ENCODE measurements at regions not wholly inside any gene's neighbourhood (a gene's known extent, or its start where the extent isn't known, plus 50 kb on each side); places are given as distances from the start of the nearest gene placed in this dataset.
"Not testable (repeated sequence)": the region's sequence is repeated elsewhere in the genome, so short reads cannot be mapped to it uniquely, and the experiment has no call there.

- in situ Hi-C loops (cut with HindIII; ENCODE audit: low pct_ligation_motif_present, low pct_unique_long_range_greater_than_20kb, low sequenced_read_pairs) = not testable (repeated sequence)
Measured at GRCh38 chr9:65384759-65385654, 100.0 kb upstream of the FOXD4L5 start.

GRCh38 chr9:65384066-65384465, 99.1 kb upstream of the FOXD4L5 start:
- DNase-seq; in situ Hi-C loops (cut with HindIII; ENCODE audit: low pct_ligation_motif_present, low pct_unique_long_range_greater_than_20kb, low sequenced_read_pairs): not testable (repeated sequence)

More at GRCh38 chr9:65384759-65385654, 100.0 kb upstream of the FOXD4L5 start:
- DNase-seq = not testable (repeated sequence)

GRCh38 chr9:65383646-65384045, 98.6 kb upstream of the FOXD4L5 start:
- in situ Hi-C loops (cut with HindIII; ENCODE audit: low pct_ligation_motif_present, low pct_unique_long_range_greater_than_20kb, low sequenced_read_pairs); DNase-seq: not testable (repeated sequence)

DNA sequence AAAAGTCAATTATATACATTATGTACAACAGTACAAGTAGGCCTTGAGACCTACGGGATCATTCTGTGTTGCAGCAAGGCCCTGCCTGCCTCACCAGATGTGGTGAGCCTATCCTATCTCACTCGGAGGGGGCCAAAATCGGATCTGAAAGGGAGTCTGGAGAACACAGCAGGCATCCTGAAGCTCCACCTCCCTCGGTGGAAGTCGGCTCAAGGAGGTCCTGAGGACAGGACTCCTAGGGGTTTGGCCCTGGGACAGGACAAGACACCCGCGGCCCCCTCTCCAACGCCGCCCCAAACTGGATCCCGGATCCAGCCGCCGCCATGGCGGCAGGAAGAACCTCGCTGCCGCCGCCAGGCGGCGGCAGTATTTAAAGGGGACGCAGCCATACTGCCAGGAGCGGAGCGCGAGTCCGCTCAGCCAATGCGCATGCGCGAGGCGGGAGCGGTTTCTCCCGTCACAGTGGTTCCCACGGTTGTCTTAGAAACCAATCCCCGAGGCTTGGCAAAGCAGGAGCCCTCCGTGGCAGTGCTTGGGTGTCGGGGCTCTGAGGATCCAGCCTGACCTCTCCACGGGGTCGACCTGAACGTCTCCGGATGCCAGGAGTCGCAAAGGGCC, 97.8 kb upstream of the FOXD4L5 start:
- DNase-seq = not testable (repeated sequence)

More for the DNA sequence above, 97.8 kb upstream of the FOXD4L5 start:
- in situ Hi-C loops (cut with HindIII; ENCODE audit: low pct_ligation_motif_present, low pct_unique_long_range_greater_than_20kb, low sequenced_read_pairs) = not testable (repeated sequence)

All from ACHN (cell line).